ENCODE measurements at regions not wholly inside any gene's neighbourhood (a gene's known extent, or its start where the extent isn't known, plus 50 kb on each side); places are given as distances from the start of the nearest gene placed in this dataset.
"Not testable (repeated sequence)": the region's sequence is repeated elsewhere in the genome, so short reads cannot be mapped to it uniquely, and the experiment has no call there.

- not testable (repeated sequence) for TF ChIP-seq POLR2AphosphoS5 (IDR thresholded peaks at IDR 0.05; ENCODE audit: borderline replicate concordance, low read depth, low read length); EZH2 (IDR thresholded peaks at IDR 0.05)
Observed at GRCh38 chr22:35487623-35488022, 53.0 kb upstream of the RASD2 start.

Data from SK-N-MC (cell line).